ENCODE measurements at regions not wholly inside any gene's neighbourhood (a gene's known extent, or its start where the extent isn't known, plus 50 kb on each side); places are given as distances from the start of the nearest gene placed in this dataset.

- TF ChIP-seq CTCF (IDR thresholded peaks at IDR 0.05) (no peak), POLR2A (IDR thresholded peaks at IDR 0.05) (no peak)
These were observed 194.0 kb downstream of the COX18 start for GRCh38 chr4:72875545-72875944.
